ENCODE measurements at regions not wholly inside any gene's neighbourhood (a gene's known extent, or its start where the extent isn't known, plus 50 kb on each side); places are given as distances from the start of the nearest gene placed in this dataset.

- Histone ChIP-seq H3K9me3 (ENCODE audit: control insufficient read depth, insufficient read depth, low read length) (peaks cover 20% of the 10 kb centered on the region), H2BK20ac (ENCODE audit: low read depth, low read length) (no peak overlapping the region), H3K4ac (ENCODE audit: low read depth, low read length) (no peak overlapping the region), H3K4me1 (ENCODE audit: control insufficient read depth, insufficient read depth, low read length) (no peaks in the 10 kb centered on the region), H4K8ac (ENCODE audit: low read depth in 2 of 2, low read length in 2 of 2) (no peak overlapping the region), H2BK5ac (ENCODE audit: low read depth, low read length, poor library complexity, severe bottlenecking) (no peak overlapping the region), H2AFZ (replicated peaks; ENCODE audit: low read length, poor library complexity) (no peak overlapping the region), H3K36me3 (ENCODE audit: control insufficient read depth, insufficient read depth, low read length) (no peaks in the 10 kb centered on the region), H4K20me1 (ENCODE audit: insufficient read depth, low read length) (no peaks in the 10 kb centered on the region), H3K9ac (ENCODE audit: low read depth, low read length) (no peak overlapping the region), H3K9me1 (ENCODE audit: insufficient read depth, low read length) (no peaks in the 10 kb centered on the region), H3K56ac (ENCODE audit: extremely low read depth, insufficient read depth, low read length) (no peak overlapping the region), H3K18ac (ENCODE audit: low read depth, low read length) (no peak overlapping the region), H3K79me1 (ENCODE audit: low read depth in 1 of 2, low read length in 2 of 2) (no peaks in the 10 kb centered on the region), H2BK120ac (ENCODE audit: low read depth, low read length) (no peak overlapping the region), H3K4me3 (ENCODE audit: insufficient read depth, low read depth, low read length) (no peak overlapping the region), H3K23ac (ENCODE audit: low read depth, low read length) (no peak overlapping the region), H2BK15ac (ENCODE audit: low read depth, low read length) (no peak overlapping the region), H4K91ac (ENCODE audit: insufficient read depth, low read depth, low read length) (no peak overlapping the region), H4K5ac (ENCODE audit: low read depth, low read length) (no peak overlapping the region), H2AK5ac (ENCODE audit: low read depth, low read length) (no peak overlapping the region), H3K27ac (ENCODE audit: insufficient read depth, low read length) (no peak overlapping the region), H3K4me2 (ENCODE audit: low read depth, low read length) (no peak overlapping the region), H2AK9ac (replicated peaks; ENCODE audit: low read depth, low read length, poor library complexity) (no peak overlapping the region), H3K27me3 (ENCODE audit: control insufficient read depth, insufficient read depth, low read length) (no peaks in the 10 kb centered on the region), H3K14ac (replicated peaks; ENCODE audit: low read depth, low read length) (no peak overlapping the region)
- intact Hi-C loops (cut with micrococcal nuclease) (no loop called here), dilution Hi-C loops (cut with HindIII; ENCODE audit: low sequenced_read_pairs, unreplicated experiment) (no loop called here), in situ Hi-C loops (cut with MboI; ENCODE audit: low sequenced_read_pairs) (no loop called here)
- TF ChIP-seq ELK1 (IDR thresholded peaks at IDR 0.05; ENCODE audit: borderline replicate concordance, low read depth, low read length): no peak
- DNase-seq (no peak), ATAC-seq (ENCODE audit: low read depth) (no peak)
- 72% methylated on average over 5 of the region's 8 CpGs; no CpG with 5 or more reads in 1 of the 2 experiments for WGBS, 2 experiments (ENCODE audit: extremely low coverage in 2 of 2, insufficient read length in 1 of 2)
- BruUV-seq (replicated peaks): no TSS peak
- ChIA-PET CTCF (no interaction called here), POLR2A (ENCODE audit: unreplicated experiment) (no interaction called here)
Measured at GRCh38 chr11:98207086-98207485, 813.7 kb upstream of the CNTN5 start.

Data from IMR-90 (cell line).